ENCODE measurements at regions not wholly inside any gene's neighbourhood (a gene's known extent, or its start where the extent isn't known, plus 50 kb on each side); places are given as distances from the start of the nearest gene placed in this dataset.

- no TSS peak for BruUV-seq (replicated peaks)
- Histone ChIP-seq H3K4me2 (ENCODE audit: insufficient read depth, low read length) (no peak overlapping the region), H3K27me3 (ENCODE audit: control insufficient read depth in 2 of 2, insufficient read depth in 2 of 2, low read length in 2 of 2) (peaks cover 0 to 6% of the 10 kb centered on the region in 2 experiments; a peak in 1 of 5 replicates), H3K27ac (ENCODE audit: extremely low read depth, low read depth, low read length) (no peak overlapping the region), H3K9ac (ENCODE audit: insufficient read depth in 1 of 2, low read depth in 2 of 2, low read length in 2 of 2) (no peak overlapping the region), H3K79me2 (ENCODE audit: control insufficient read depth, insufficient read depth, low read length) (no peaks in the 10 kb centered on the region), H2AFZ (ENCODE audit: low read depth, low read length) (no peak overlapping the region), H4K20me1 (replicated peaks; ENCODE audit: control insufficient read depth, insufficient read depth, low read length) (no peaks in the 10 kb centered on the region), H3K4me1 (replicated peaks in 1 of 2; ENCODE audit: control insufficient read depth in 2 of 2, insufficient read depth in 2 of 2, low read length in 2 of 2) (no peaks in the 10 kb centered on the region), H3K9me3 (replicated peaks; ENCODE audit: control insufficient read depth, insufficient read depth, low read depth, low read length) (no peaks in the 10 kb centered on the region), H3K36me3 (ENCODE audit: control insufficient read depth, insufficient read depth, low read length) (no peaks in the 10 kb centered on the region), H3K9me1 (ENCODE audit: control insufficient read depth, insufficient read depth, low read length) (no peaks in the 10 kb centered on the region), H3K4me3 (no peak overlapping the region)
- in situ Hi-C loops (cut with MboI), result no loop called here
- WGBS (ENCODE audit: insufficient coverage, low coverage, missing lambda C conversion rate), result 0% methylated on average over 10 of the region's 10 CpGs
- TF ChIP-seq STAT5B (CRISPR knock-in tag; IDR thresholded peaks at IDR 0.05), result no peak
- TF ChIP-seq NR2C2 (CRISPR knock-in tag; IDR thresholded peaks at IDR 0.05), result no peak
- TF ChIP-seq NR2C2 (tag; IDR thresholded peaks at IDR 0.05), result no peak
- TF ChIP-seq, protein P1, sequence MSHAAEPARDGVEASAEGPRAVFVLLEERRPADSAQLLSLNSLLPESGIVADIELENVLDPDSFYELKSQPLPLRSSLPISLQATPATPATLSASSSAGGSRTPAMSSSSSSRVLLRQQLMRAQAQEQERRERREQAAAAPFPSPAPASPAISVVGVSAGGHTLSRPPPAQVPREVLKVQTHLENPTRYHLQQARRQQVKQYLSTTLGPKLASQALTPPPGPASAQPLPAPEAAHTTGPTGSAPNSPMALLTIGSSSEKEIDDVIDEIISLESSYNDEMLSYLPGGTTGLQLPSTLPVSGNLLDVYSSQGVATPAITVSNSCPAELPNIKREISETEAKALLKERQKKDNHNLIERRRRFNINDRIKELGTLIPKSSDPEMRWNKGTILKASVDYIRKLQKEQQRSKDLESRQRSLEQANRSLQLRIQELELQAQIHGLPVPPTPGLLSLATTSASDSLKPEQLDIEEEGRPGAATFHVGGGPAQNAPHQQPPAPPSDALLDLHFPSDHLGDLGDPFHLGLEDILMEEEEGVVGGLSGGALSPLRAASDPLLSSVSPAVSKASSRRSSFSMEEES (CRISPR knock-in tag; IDR thresholded peaks at IDR 0.05), result 0 out of 2 replicates have a peak, but pooled peaks have one; percentile 3
- TF ChIP-seq, protein P2, sequence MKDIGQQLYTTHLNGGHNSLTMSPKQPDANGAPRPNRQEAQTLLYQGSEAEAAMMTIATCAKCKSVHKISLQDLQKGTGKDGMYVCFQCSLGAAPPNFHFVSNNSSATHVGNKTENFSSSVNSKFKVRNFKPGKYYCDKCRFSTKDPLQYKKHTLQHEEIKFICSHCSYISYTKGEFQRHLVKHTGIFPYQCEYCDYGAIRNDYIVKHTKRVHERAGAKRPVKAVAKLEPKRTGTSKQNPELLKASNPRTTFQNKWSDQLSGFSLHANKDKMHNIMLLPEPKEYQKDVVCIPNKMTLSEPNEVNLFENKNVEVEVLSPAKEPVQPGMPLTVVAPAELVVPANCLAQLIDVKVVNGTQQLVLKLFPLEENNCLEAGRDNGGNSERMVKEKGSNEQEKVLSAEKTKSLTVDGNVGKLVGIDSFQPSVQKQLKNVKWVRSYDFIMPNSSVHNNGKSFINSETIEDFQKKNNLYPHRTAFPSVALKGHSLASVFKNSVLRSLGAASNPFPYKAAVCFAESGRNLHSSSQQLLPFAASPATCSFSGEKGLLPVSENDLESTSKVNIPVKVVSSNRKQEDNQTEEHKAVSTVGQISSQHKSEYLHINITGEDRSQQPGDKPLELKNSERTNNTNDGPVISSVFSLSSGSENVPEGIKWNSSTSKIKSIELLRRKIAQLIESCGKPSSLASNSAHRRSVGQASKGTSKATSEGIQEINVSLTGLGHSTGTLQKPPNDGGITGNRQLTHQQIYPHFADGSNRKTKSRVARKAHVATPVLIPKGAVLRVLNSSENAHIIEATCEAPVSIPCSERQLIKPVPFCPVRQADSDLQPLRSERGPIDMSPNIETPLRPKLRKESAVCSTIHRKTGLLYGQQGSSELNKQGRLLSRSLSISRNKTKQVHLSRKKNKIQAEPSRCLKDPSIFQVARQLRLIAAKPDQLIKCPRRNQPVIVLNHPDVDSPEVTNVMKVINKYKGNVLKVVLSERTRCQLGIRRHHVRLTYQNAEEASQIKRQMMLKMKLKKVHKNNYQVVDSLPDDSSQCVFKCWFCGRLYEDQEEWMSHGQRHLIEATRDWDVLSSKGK (CRISPR knock-in tag; IDR thresholded peaks at IDR 0.05), result no peak
- no peak for TF ChIP-seq PHB2 (IDR thresholded peaks at IDR 0.05; ENCODE audit: low read depth)
- TF ChIP-seq ZNF311 (CRISPR knock-in tag; IDR thresholded peaks at IDR 0.05), result no peak
- no peak for TF ChIP-seq CEBPG (CRISPR knock-in tag; IDR thresholded peaks at IDR 0.05)
- peak in 1 of 2 experiments; percentile 19; a peak in 1 of 4 replicates for TF ChIP-seq CEBPG (tag; conservative IDR thresholded peaks at IDR 0.05 in 1 of 2, IDR thresholded peaks at IDR 0.05 in 1 of 2)
- DNase-seq (ENCODE audit: extremely low read depth in 1 of 4, low spot score in 3 of 4) (no peak), FAIRE-seq (no peak), ATAC-seq (no peak)
- ChIA-PET POLR2A (no interaction called here), CTCF (ENCODE audit: low intra/inter-chr PET ratio) (no interaction called here)
- intact Hi-C loops (cut with micrococcal nuclease), result no loop called here
These were observed 444.8 kb downstream of the FOXO1 start for GRCh38 chr13:40221460-40222201.
